Transverse colon (tissue), 4 donors: ENCODE measurements at regions not wholly inside any gene's neighbourhood (a gene's known extent, or its start where the extent isn't known, plus 50 kb on each side); places are given as distances from the start of the nearest gene placed in this dataset.

ENCODE experiments used
- EP300 ChIP-seq: sonication (generic); formaldehyde crosslinking; IDR thresholded peaks from one replicate; pipeline ENCODE4 v1.6.1; 2017; ENCODE audit warnings: antibody characterized with exemption, low read depth
- POLR2A ChIP-seq: fragments of 450-650 bp; IDR thresholded peaks from one replicate; pipeline ENCODE4 v1.6.1; 2016; ENCODE audit warnings: antibody characterized with exemption, mild to moderate bottlenecking, moderate library complexity
- POLR2AphosphoS5 ChIP-seq, 3 donors: sonication (generic); formaldehyde crosslinking; IDR thresholded peaks; one replicate each; pipeline ENCODE4 v1.6.1; 2016; ENCODE audit warnings: antibody characterized with exemption in 3 of 3
- TF ChIP-seq, protein P1 (sequence below), 5 experiments: fragments of 200-600 bp in 3 of 5; fragments of 450-650 bp in 2 of 5; sonication (generic) in 3 of 5; IDR thresholded peaks; 1 replicate in 2 of 5; 2 replicates in 3 of 5; pipeline ENCODE4 v1.5.1; 2016 to 2017; ENCODE audit warnings: antibody characterized with exemption in 5 of 5, inconsistent platforms in 3 of 5, mild to moderate bottlenecking in 2 of 5, moderate library complexity in 1 of 5

DNA sequence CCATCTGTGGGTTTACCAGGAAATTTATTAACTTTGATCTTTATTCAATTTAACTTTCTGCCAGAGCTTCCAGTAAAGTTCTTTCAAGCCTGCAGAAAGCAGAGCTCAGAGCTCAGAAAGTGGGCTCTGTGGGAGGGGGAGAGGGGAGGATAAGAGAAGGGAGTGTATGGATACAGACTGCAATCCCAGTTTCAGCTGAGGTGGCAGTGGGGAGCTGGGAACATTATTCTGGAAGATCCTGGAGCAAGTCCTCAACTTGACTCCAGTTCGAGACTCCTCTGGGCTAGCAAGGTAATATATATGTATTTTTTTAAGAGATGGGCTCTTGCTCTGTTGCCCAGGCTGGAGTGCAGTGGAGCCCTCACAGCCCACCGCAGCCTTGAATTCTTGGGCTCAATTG, 108.9 kb upstream of the NABP1 start:
- TF ChIP-seq, protein P1, sequence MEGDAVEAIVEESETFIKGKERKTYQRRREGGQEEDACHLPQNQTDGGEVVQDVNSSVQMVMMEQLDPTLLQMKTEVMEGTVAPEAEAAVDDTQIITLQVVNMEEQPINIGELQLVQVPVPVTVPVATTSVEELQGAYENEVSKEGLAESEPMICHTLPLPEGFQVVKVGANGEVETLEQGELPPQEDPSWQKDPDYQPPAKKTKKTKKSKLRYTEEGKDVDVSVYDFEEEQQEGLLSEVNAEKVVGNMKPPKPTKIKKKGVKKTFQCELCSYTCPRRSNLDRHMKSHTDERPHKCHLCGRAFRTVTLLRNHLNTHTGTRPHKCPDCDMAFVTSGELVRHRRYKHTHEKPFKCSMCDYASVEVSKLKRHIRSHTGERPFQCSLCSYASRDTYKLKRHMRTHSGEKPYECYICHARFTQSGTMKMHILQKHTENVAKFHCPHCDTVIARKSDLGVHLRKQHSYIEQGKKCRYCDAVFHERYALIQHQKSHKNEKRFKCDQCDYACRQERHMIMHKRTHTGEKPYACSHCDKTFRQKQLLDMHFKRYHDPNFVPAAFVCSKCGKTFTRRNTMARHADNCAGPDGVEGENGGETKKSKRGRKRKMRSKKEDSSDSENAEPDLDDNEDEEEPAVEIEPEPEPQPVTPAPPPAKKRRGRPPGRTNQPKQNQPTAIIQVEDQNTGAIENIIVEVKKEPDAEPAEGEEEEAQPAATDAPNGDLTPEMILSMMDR (IDR thresholded peaks at IDR 0.05), result no peak
- no peak for TF ChIP-seq POLR2AphosphoS5 (IDR thresholded peaks at IDR 0.05)
- no peak for TF ChIP-seq EP300
- no peak for TF ChIP-seq POLR2A
